HepG2 (cell line): ENCODE measurements at regions not wholly inside any gene's neighbourhood (a gene's known extent, or its start where the extent isn't known, plus 50 kb on each side); places are given as distances from the start of the nearest gene placed in this dataset.

Experiments used
- ATAC-seq: fragments of 200-7000 bp; cut with Tn5 transposase; 3 replicates; pipeline ENCODE4 v1.9.1; 2020; ENCODE audit warnings: mild to moderate bottlenecking, moderate library complexity
- BruUV-seq: library from RNA; stranded (reverse); fragments of 400-500 nt; replicated peaks from 2 replicates; lab custom pipeline; 2021; lab: Mats Ljungman, UMichigan
- CTCF ChIA-PET: fragments of 300-600 bp; formaldehyde crosslinking; extraction: SDS; loops from one replicate; lab custom pipeline; 2021; ENCODE audit warnings: low total read pairs, inconsistent platforms, low intra/inter-chr PET ratio; lab: Yijun Ruan, JAX
- POLR2A ChIA-PET: fragments of 350-600 bp; sonication (Branson Sonifier 250); formaldehyde crosslinking; loops from one replicate; lab custom pipeline; 2020; ENCODE audit warnings: antibody characterized with exemption, inconsistent platforms; lab: Yijun Ruan, JAX
- DNase-seq: peaks from one replicate; pipeline ENCODE4 v3.0.0-alpha.2; 2015; ENCODE audit warnings: low spot score
- FAIRE-seq: peaks from 3 replicates; lab custom pipeline; 2011; peaks lifted over from hg19 to GRCh38; lab: Jason Lieb, UNC
- H2AFZ ChIP-seq: one replicate; pipeline ENCODE4 v1.6.1; 2011; ENCODE audit warnings: low read length, inconsistent platforms
- H3K27ac ChIP-seq: fragments of 300-600 bp; 3 replicates; pipeline ENCODE4 v1.8.0; 2011; ENCODE audit warnings: mixed run types, mild to moderate bottlenecking, mixed read lengths, low read length, inconsistent platforms; ENCODE audit not compliant: insufficient read depth; ENCODE audit errors: extremely low read length
- H3K27me3 ChIP-seq, 2 experiments: fragments of 200-600 bp in 1 of 2; 2 replicates in 1 of 2; 3 replicates in 1 of 2; pipeline versions ENCODE4 v1.6.0 to v1.8.0; 2011; ENCODE audit warnings: low read length in 2 of 2, mild to moderate bottlenecking in 2 of 2, moderate library complexity in 2 of 2, inconsistent platforms in 1 of 2; ENCODE audit not compliant: insufficient read depth in 2 of 2, control insufficient read depth in 1 of 2
- H3K36me3 ChIP-seq, 2 experiments: fragments of 200-600 bp in 1 of 2; replicated peaks in 1 of 2; 2 replicates in 1 of 2; 3 replicates in 1 of 2; pipeline versions ENCODE4 v1.5.1 to v1.8.0; 2011; ENCODE audit warnings: low read length in 2 of 2, inconsistent platforms in 1 of 2; ENCODE audit not compliant: insufficient read depth in 2 of 2, control insufficient read depth in 1 of 2
- H3K4me1 ChIP-seq: 2 replicates; pipeline ENCODE4 v1.5.1; 2012; ENCODE audit warnings: low read length, inconsistent platforms; ENCODE audit not compliant: insufficient read depth
- H3K4me2 ChIP-seq: 2 replicates; pipeline ENCODE4 v1.6.0; 2011; ENCODE audit warnings: low read depth, low read length, inconsistent platforms
- H3K4me3 ChIP-seq, 3 experiments: fragments of 200-600 bp in 1 of 3; sonication (generic), shearing (Covaris generic) in 1 of 3; replicated peaks in 1 of 3; 2 replicates each; pipeline ENCODE4 v1.5.1; 2011 to 2016; ENCODE audit warnings: low read length in 3 of 3, inconsistent platforms in 2 of 3, low read depth in 2 of 3, mild to moderate bottlenecking in 2 of 3, control low read depth in 1 of 3, mixed read lengths in 1 of 3; ENCODE audit not compliant: insufficient read depth in 1 of 3
- H3K79me2 ChIP-seq: one replicate; pipeline ENCODE4 v1.6.1; 2011; ENCODE audit warnings: low read length, inconsistent platforms; ENCODE audit not compliant: insufficient read depth
- H3K9ac ChIP-seq: 2 replicates; pipeline ENCODE4 v1.6.0; 2011; ENCODE audit warnings: mild to moderate bottlenecking, low read depth, low read length, inconsistent platforms; ENCODE audit not compliant: insufficient read depth
- H3K9me3 ChIP-seq: 2 replicates; pipeline ENCODE4 v1.5.1; 2012; ENCODE audit warnings: mild to moderate bottlenecking, low read length
- H4K20me1 ChIP-seq: 2 replicates; pipeline ENCODE4 v1.6.0; 2011; ENCODE audit warnings: inconsistent platforms, mild to moderate bottlenecking, low read length, moderate library complexity; ENCODE audit not compliant: insufficient read depth
- DNMT3B ChIP-seq: conservative IDR thresholded peaks from 2 replicates; pipeline ENCODE4 v1.6.1; 2016; ENCODE audit warnings: missing biosample characterization, control low read depth
- FIP1L1 ChIP-seq: fragments of 200-400 bp; formaldehyde crosslinking; IDR thresholded peaks from 2 replicates; pipeline ENCODE4 v1.6.1; 2018; ENCODE audit warnings: low read depth, mild to moderate bottlenecking, low read length, moderate library complexity, borderline replicate concordance; ENCODE audit not compliant: insufficient read depth
- GLI4 ChIP-seq: sonication (generic); formaldehyde crosslinking; IDR thresholded peaks from 2 replicates; pipeline ENCODE4 v1.5.1; 2020; ENCODE audit warnings: missing genetic modification reagents, mild to moderate bottlenecking, moderate library complexity, borderline replicate concordance
- HDAC1 ChIP-seq: sonication (generic); formaldehyde crosslinking; IDR thresholded peaks from 2 replicates; pipeline ENCODE4 v1.5.1; 2020; ENCODE audit warnings: mild to moderate bottlenecking, missing genetic modification reagents
- MEF2D ChIP-seq: sonication (generic); formaldehyde crosslinking; IDR thresholded peaks from 2 replicates; pipeline ENCODE4 v1.5.1; 2020; ENCODE audit warnings: mild to moderate bottlenecking, missing genetic modification reagents
- PATZ1 ChIP-seq: sonication (generic); formaldehyde crosslinking; IDR thresholded peaks from 2 replicates; pipeline ENCODE4 v1.4.0; 2020; ENCODE audit warnings: missing genetic modification reagents
- PHF20 ChIP-seq: sonication (generic); formaldehyde crosslinking; IDR thresholded peaks from 2 replicates; pipeline ENCODE4 v1.5.0; 2020; ENCODE audit warnings: mild to moderate bottlenecking, missing genetic modification reagents
- SNRNP70 ChIP-seq: fragments of 200-400 bp; formaldehyde crosslinking; IDR thresholded peaks from 2 replicates; pipeline ENCODE4 v1.6.1; 2017; ENCODE audit warnings: mild to moderate bottlenecking, low read depth, low read length, moderate library complexity
- ZFP36L2 ChIP-seq: sonication (generic); formaldehyde crosslinking; IDR thresholded peaks from 2 replicates; pipeline ENCODE4 v1.4.0; 2020; ENCODE audit warnings: missing genetic modification reagents
- ZNF274 ChIP-seq: sonication (generic); formaldehyde crosslinking; IDR thresholded peaks from 2 replicates; pipeline ENCODE4 v1.5.1; 2020; ENCODE audit warnings: mild to moderate bottlenecking, missing genetic modification reagents
- ZNF296 ChIP-seq: sonication (generic); formaldehyde crosslinking; conservative IDR thresholded peaks from 2 replicates; pipeline ENCODE4 v1.5.0; 2020; ENCODE audit warnings: mild to moderate bottlenecking, missing genetic modification reagents
- ZNF562 ChIP-seq: sonication (generic); formaldehyde crosslinking; IDR thresholded peaks from 2 replicates; pipeline ENCODE4 v1.8.0; 2022; ENCODE audit warnings: missing genetic modification reagents, borderline replicate concordance
- WGBS: methylation state at CpG from one replicate; pipeline ENCODE4 v1.1.6; 2017; ENCODE audit warnings: low lambda C conversion rate; 5-methylcytosine and 5-hydroxymethylcytosine counted together
- in situ Hi-C: cut with HindIII; loops from 2 replicates; pipeline ENCODE4 v1.10.0; 2017; ENCODE audit warnings: low pct_unique_long_range_greater_than_20kb; ENCODE audit not compliant: extremely low pct_ligation_motif_present
- intact Hi-C: fragments of 100-400 bp; cut with micrococcal nuclease; formaldehyde crosslinking; loops from one replicate; pipeline ENCODE4 v1.10.0; 2022; ENCODE audit not compliant: unreplicated experiment

- TF ChIP-seq PATZ1 (CRISPR knock-in tag) (no peak), ZNF562 (no peak), DNMT3B (CRISPR knock-in tag) (no peak), ZNF296 (CRISPR knock-in tag) (no peak), MEF2D (no peak), GLI4 (CRISPR knock-in tag) (no peak), ZFP36L2 (CRISPR knock-in tag) (no peak), HDAC1 (CRISPR knock-in tag) (no peak), PHF20 (no peak), ZNF274 (CRISPR knock-in tag) (no peak), SNRNP70 (no peak)
Observed at GRCh38 chr5:4258170-4258569, 662.5 kb downstream of the IRX1 start (continued).

- H3K36me3 ChIP-seq: no peaks in the 10 kb centered on the region
- no peak overlapping the region for H2AFZ ChIP-seq
- peaks cover 83% of the 10 kb centered on the region for H3K9me3 ChIP-seq
- no peak overlapping the region for H3K4me3 ChIP-seq
- in situ Hi-C loops (no loop called here), intact Hi-C loops (no loop called here)
- POLR2A ChIA-PET: no interaction called here
- WGBS: 12% methylated on average over 2 of the region's 2 CpGs
- ATAC-seq: no peak
- no peak overlapping the region for H3K4me2 ChIP-seq
- no peaks in the 10 kb centered on the region for H3K79me2 ChIP-seq
- no TSS peak for BruUV-seq
- TF ChIP-seq FIP1L1: no peak
- TF ChIP-seq, all 625 proteins: peak for 0
- no peaks in the 10 kb centered on the region for H3K27me3 ChIP-seq
- H4K20me1 ChIP-seq: no peaks in the 10 kb centered on the region
- FAIRE-seq (no peak), DNase-seq (no peak)
- H3K9ac ChIP-seq: no peak overlapping the region
- CTCF ChIA-PET: no interaction called here
- no peak overlapping the region for H3K27ac ChIP-seq
- no peaks in the 10 kb centered on the region for H3K4me1 ChIP-seq
Observed at GRCh38 chr5:4271193-4271592, 675.6 kb downstream of the IRX1 start.
